ENCODE measurements at regions not wholly inside any gene's neighbourhood (a gene's known extent, or its start where the extent isn't known, plus 50 kb on each side); places are given as distances from the start of the nearest gene placed in this dataset.

DNA sequence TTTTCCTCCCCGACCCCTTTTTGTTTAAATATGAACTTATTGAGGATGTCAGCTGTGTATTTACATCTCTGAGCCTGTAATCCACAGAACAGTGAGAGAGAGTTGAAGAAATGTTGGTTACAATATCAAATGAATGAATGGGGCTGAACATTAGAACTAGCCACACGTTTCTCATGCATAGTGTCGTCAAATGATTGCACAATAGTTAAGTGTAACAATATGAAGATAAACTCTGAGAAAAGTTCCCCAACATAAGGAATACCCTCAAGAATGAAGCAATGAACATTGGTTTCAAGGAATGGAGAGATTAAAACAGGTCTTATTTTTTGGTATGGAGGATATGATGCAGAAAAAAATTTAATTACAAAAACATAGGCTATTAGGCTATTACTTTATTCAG, 100.5 kb upstream of the DTNBP1 start:
- TF ChIP-seq EZH2 (IDR thresholded peaks at IDR 0.05; ENCODE audit: insufficient read depth, poor library complexity, severe bottlenecking) (no peak), EZH2phosphoT487 (IDR thresholded peaks at IDR 0.05; ENCODE audit: insufficient read depth, low read depth) (no peak)

Measured in GM23248 (cell line).